22Rv1 (cell line): ENCODE measurements at regions not wholly inside any gene's neighbourhood (a gene's known extent, or its start where the extent isn't known, plus 50 kb on each side); places are given as distances from the start of the nearest gene placed in this dataset.

Source experiments
- H3K27ac ChIP-seq: fragments of 450-650 bp; 2 replicates; pipeline ENCODE4 v1.5.1; 2017
- ZFX ChIP-seq: fragments of 450-650 bp; IDR thresholded peaks from 2 replicates; pipeline ENCODE4 v1.6.1; 2017; ENCODE audit warnings: antibody characterized with exemption, borderline replicate concordance
- TF ChIP-seq, protein P1 (sequence below): fragments of 450-650 bp; IDR thresholded peaks from 2 replicates; pipeline ENCODE4 v1.5.1; 2017; ENCODE audit warnings: mild to moderate bottlenecking

DNA sequence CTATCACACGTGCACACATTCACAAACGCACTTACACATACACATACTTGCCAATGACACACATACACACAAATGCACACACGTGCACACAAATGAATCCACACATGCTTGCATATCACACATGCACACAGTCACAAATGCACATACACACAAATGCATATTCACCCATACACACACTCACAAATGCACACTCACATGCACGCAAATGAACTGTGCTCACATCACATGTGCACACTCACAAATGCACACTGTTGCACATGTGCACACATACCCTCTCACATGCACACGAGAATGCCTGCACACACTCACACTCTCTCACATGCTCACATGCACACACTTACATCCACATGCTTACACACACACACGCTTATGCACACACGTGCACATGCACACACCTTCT, 368.1 kb downstream of the EIPR1 start:
- TF ChIP-seq, protein P1, sequence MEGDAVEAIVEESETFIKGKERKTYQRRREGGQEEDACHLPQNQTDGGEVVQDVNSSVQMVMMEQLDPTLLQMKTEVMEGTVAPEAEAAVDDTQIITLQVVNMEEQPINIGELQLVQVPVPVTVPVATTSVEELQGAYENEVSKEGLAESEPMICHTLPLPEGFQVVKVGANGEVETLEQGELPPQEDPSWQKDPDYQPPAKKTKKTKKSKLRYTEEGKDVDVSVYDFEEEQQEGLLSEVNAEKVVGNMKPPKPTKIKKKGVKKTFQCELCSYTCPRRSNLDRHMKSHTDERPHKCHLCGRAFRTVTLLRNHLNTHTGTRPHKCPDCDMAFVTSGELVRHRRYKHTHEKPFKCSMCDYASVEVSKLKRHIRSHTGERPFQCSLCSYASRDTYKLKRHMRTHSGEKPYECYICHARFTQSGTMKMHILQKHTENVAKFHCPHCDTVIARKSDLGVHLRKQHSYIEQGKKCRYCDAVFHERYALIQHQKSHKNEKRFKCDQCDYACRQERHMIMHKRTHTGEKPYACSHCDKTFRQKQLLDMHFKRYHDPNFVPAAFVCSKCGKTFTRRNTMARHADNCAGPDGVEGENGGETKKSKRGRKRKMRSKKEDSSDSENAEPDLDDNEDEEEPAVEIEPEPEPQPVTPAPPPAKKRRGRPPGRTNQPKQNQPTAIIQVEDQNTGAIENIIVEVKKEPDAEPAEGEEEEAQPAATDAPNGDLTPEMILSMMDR: no peak
- no peak for TF ChIP-seq ZFX
- no peak overlapping the region for H3K27ac ChIP-seq

DNA sequence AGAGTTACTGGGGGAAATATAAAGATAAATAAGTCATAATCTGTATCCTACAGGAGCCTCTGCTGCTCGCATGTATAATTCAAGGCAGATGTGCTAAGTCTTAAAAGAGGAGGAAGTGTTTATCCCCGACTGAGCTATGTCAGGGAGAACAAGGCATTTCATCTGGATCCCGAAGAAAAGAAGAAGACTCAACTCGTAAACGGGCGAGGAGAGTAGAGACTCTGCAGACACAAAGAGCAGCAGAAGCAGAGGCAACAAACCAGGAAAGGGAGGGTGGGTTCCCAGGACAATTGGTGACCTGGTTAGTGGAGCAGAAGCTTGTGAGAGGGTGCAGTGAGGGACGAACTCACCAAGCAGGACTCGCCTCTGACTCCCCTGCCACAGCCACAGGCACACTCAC, 368.6 kb downstream of the EIPR1 start:
- TF ChIP-seq, protein P1: no peak
- no peak for TF ChIP-seq ZFX
- no peak overlapping the region for H3K27ac ChIP-seq

DNA sequence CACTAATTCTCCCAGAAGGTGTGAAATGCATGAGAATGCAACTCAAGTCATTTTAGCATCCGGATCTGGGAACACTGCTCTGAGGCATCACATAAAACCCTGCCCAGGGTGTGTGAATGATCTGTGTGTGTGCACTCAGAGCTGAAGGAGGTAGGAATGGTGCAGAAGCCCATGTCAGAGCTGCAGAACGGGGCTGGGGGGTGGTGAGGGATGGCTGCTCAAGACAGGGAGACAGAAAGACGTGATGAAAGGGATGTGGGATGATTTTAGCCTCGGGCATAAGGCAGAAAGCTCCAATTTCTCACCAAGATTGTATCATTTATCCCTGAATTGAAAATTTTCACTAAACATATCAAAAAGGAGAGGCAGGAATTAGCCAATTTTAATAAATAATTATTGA, 369.1 kb downstream of the EIPR1 start:
- no peak overlapping the region for H3K27ac ChIP-seq
- TF ChIP-seq, protein P1: no peak
- no peak for TF ChIP-seq ZFX

DNA sequence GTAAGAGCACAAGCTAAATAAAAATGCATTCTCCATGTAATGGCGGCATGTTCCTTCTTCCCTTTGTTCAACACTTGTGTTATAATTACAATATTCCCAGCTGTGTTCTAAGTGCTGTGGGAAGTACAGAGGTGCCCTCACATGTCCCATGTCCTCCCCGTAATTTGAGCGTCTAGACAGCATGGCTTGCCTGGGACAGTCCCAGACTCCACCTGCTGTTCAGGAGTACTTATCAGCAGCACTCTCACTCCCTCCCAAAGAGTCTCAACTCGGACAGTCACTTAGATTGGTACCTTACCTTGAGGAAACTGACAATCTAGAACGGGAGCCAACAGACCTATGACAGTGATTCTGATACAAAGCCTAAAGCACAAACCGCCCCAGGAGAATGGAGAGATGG, 370.5 kb downstream of the EIPR1 start:
- TF ChIP-seq, protein P1: no peak
- no peak for TF ChIP-seq ZFX
- H3K27ac ChIP-seq: no peak overlapping the region

DNA sequence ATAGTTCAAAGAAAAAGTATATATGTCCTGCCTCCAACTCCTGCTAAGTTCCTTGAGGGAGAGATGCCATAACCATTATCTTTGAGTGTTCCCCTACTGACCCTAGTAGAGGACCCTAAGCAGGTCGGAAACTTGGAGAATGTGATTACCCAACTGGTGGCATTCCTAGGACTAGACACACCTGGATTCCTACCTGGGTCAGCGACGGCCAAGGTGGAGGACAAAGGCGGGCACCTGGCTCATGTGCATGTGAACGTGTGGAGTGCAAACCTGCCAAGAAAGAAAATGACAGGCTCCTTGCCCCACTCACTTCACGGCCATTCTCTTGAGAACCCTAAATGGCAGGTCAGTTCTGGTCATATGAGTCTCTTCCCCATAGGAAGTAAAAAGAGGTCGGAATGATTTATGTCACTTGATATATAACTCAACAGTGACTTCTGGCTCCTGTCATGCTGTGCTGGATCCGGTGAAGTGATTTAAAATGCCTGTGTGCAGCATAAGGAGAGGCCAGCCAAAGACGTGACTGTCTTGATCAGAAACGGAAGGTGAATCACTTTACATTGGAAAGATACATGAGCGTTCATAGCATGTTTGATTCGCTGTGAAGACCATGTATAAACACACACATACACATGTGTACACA, 371.6 kb downstream of the EIPR1 start:
- H3K27ac ChIP-seq: no peak overlapping the region
- TF ChIP-seq, protein P1: no peak

DNA sequence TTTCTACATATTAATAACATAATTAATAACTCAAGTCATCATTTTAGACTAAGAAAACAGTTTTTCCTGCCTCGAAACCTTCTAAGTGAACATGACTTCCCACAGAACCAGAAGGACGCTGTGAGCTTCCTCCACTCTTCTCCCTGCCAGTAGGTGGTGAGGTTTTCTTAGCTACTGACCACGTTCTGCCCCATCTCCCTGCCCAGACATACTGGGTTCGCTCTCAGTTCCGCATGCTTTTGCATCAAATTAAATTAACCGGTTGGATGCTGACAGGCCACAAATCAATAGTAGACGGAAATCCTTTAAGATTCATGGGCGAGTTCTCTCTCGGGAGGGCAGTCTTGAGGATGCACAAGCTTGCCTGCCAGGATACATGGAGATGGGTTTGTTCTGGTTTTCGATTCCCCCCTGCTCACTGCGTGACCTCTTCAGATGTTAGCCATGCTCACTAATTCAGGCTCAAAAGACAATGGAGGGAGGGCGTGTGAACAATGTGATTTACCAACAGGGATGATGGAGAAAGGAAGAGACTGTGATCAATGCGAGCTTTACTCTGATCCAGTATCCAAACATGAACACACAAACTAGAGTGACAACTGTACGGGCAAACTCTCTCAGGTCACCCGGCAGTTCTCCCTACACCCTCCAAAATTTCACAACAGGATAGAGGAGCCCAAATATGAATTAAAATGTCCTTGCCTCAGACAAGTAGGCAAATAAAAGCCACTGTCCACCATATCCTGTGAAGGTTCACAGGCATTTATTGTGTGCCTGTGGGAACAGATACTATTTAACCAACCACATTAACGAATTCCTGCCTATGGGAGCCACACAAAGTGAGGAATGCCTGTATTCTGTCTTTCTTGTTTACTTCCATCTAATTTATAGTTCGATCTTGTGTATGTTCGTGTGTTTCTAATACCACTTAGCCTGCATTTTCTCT, 375.7 kb downstream of the EIPR1 start:
- TF ChIP-seq, protein P1: peak; percentile 19; the same call in 1 of the 2 replicates
- TF ChIP-seq ZFX: no peak
- H3K27ac ChIP-seq: no peak overlapping the region

DNA sequence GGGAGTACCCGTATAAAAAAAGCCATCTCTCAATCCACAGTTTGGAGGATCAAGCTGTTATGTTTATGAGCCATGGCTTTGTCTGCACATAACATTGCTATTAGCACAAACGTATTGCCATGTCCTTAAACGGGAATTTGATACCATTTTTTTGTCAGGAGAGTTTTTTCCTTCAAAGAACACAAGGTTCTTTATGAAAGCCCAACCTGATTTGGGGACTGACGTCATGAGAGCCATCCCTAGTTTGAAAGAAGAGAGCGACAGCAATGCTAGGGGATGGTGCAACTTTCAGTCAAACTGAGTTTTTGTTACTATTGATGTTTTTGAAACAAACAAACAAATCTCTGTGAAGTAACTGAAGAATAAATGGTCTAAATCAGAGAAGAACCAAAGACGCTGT, 376.6 kb downstream of the EIPR1 start:
- no peak overlapping the region for H3K27ac ChIP-seq
- no peak for TF ChIP-seq ZFX
- TF ChIP-seq, protein P1: no peak
